ENCODE measurements at regions not wholly inside any gene's neighbourhood (a gene's known extent, or its start where the extent isn't known, plus 50 kb on each side); places are given as distances from the start of the nearest gene placed in this dataset.

DNA sequence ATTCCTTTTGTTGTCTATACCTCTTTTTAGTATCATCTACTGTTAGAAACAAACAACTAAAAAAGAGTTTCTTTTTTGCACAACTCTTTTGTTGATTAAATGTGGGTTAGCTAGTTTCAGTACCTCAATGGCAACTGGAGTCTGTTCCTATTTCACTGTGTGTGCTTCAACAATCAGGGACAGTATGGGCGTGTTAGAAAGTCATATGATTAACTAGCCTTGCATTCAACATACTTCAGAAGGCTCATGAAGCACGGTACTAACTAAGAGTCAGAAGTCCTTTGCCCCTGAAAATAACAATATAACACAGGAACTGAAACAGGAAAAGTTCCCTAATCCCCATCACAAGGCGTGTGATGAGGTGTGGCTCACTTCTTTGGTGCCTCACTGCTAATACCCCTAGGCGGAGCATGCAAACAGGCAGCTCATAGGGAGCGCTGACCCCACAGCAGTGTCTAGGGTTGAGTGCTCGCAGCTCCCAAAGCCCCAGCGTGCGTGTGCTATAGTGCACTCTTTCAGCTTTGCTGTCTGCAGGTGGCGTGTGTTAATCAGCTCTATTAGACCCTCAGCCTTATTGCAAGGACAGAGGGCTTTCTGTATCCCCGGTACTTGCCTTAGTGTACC lies 203.1 kb upstream of the NDST3 start:
- in situ Hi-C loops (cut with HindIII; ENCODE audit: low pct_unique_long_range_greater_than_20kb, low sequenced_read_pairs) = no loop called here
- no peak for TF ChIP-seq JUND (IDR thresholded peaks at IDR 0.05; ENCODE audit: low read depth)
- no peak for DNase-seq (ENCODE audit: low read depth in 1 of 2, low spot score in 1 of 2)

DNA sequence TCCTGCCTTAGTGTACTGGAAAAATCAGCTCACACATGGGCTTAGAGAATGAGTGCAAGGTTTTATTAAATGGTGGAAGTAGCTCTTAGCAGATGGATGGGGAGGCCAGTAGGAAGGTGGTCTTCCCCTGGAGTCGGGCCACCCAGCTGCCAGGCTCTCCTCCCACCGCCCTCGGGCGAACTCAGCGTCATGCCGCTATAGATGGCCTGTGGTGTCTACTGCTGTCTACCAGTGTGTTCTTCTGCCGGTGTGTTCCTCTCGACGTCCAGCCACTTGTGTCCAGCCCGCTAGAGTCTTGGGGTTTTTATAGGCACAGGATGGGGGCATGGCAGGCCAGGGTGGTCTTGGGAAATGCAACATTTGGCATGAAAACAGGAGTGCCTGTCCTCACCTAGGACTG lies 198.7 kb upstream of the NDST3 start:
- in situ Hi-C loops (cut with HindIII; ENCODE audit: low pct_unique_long_range_greater_than_20kb, low sequenced_read_pairs) = no loop called here
- no peak for DNase-seq (ENCODE audit: low read depth in 1 of 2, low spot score in 1 of 2)
- TF ChIP-seq JUND (IDR thresholded peaks at IDR 0.05; ENCODE audit: low read depth) = no peak

DNA sequence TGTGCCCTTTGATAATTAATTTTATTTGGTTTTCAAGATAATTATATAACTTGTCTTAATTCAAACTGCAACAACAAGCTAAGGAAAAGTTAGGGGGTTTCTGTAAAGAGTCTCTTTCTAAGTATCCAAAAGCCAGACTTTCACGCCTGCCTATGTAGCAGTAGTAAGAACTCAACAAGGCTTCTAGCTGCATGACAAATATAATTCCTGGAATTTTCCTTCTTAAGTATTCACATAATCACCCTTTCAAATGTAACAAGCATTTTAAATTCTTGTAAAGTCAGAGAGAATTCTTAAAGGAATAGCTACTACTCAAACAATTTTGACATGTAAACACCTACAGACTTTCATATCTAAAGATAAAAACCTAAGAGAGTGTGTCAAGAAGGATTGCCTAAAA lies 189.7 kb upstream of the NDST3 start:
- no peak for DNase-seq (ENCODE audit: low read depth in 1 of 2, low spot score in 1 of 2)
- TF ChIP-seq JUND (IDR thresholded peaks at IDR 0.05; ENCODE audit: low read depth) = no peak
- in situ Hi-C loops (cut with HindIII; ENCODE audit: low pct_unique_long_range_greater_than_20kb, low sequenced_read_pairs) = no loop called here

DNA sequence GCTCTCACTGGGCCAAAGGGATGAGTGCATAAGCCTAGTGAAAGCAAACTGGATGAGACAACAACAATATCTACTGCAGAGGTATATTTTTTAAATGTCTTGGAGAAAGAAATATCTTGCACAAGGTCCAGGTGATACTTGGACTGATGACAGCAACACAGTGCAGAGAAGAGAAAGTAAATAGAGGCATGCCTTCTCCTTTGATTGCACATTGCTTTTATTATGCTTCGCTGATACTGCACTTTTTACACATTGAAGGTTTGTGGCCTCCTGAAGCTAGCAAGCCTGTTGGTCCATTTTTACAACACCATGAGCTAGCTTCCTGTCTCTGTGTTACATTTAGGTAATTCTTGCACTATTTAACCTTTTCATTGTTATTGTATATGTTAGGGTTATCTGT lies 189.0 kb upstream of the NDST3 start:
- DNase-seq (ENCODE audit: low read depth in 1 of 2, low spot score in 1 of 2) = no peak
- in situ Hi-C loops (cut with HindIII; ENCODE audit: low pct_unique_long_range_greater_than_20kb, low sequenced_read_pairs) = no loop called here
- TF ChIP-seq JUND (IDR thresholded peaks at IDR 0.05; ENCODE audit: low read depth) = no peak

DNA sequence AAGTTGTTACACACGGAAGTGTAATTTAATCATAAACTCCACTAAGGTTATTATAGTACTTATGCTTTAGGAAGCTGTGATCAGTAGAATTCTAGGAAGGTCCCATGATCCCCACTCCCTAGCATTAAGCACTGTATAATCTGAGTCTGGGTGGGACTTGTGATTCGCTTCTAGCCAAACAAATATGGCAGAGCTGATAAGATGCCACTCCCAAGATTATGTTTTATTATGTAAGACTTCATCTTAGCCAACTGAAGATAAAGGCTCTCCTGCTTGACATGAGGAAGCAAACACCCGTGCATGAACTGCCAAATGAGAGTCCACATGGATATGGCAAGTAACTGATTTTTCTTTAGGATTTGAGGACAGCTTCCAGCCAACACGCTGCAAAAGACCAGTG lies 186.4 kb upstream of the NDST3 start:
- in situ Hi-C loops (cut with HindIII; ENCODE audit: low pct_unique_long_range_greater_than_20kb, low sequenced_read_pairs) = no loop called here

DNA sequence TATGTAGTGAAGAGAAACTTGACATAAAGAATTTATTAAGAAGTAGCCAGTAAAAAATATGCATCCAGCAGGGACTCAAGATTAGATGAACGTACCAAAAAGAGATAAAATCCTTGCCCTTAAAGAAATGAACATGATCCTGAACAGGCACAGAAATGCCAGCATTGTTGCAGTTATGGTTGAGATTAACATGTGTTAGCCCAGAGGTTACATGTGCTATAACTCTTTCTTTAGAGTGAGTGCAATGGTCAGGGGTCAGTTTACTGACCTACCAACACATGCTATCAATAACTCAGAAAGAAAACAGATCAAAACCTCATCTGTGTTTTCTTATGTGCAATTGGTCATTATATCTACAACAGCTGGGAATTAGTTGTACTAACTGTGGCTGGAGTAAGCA lies 166.1 kb upstream of the NDST3 start:
- no peak for TF ChIP-seq JUND (IDR thresholded peaks at IDR 0.05; ENCODE audit: low read depth)
- in situ Hi-C loops (cut with HindIII; ENCODE audit: low pct_unique_long_range_greater_than_20kb, low sequenced_read_pairs) = no loop called here

More for the DNA sequence above, 186.4 kb upstream of the NDST3 start:
- no peak for DNase-seq (ENCODE audit: low read depth in 1 of 2, low spot score in 1 of 2)
- TF ChIP-seq JUND (IDR thresholded peaks at IDR 0.05; ENCODE audit: low read depth) = no peak

DNA sequence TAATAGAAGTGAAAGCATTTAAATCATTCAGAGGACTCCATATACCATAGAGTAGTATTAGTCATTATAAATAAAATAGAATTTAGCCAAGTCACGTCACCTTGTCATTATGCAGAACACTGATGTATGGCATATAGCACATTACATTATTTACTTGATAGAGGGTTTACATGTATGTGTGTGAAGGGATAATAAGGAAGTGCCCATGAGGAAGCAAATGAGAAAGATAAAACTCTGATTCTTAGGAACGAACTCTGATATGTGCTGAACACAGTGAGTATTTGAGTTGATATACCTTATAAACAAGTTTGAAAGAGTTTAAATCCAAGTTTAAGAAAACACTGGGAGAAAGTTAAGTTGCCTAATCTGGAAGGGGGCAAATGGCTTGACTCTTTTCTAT lies 160.5 kb upstream of the NDST3 start:
- in situ Hi-C loops (cut with HindIII; ENCODE audit: low pct_unique_long_range_greater_than_20kb, low sequenced_read_pairs) = no loop called here
- no peak for TF ChIP-seq JUND (IDR thresholded peaks at IDR 0.05; ENCODE audit: low read depth)
- DNase-seq (ENCODE audit: low read depth in 1 of 2, low spot score in 1 of 2) = no peak

More for the DNA sequence above, 166.1 kb upstream of the NDST3 start:
- DNase-seq (ENCODE audit: low read depth in 1 of 2, low spot score in 1 of 2) = no peak

DNA sequence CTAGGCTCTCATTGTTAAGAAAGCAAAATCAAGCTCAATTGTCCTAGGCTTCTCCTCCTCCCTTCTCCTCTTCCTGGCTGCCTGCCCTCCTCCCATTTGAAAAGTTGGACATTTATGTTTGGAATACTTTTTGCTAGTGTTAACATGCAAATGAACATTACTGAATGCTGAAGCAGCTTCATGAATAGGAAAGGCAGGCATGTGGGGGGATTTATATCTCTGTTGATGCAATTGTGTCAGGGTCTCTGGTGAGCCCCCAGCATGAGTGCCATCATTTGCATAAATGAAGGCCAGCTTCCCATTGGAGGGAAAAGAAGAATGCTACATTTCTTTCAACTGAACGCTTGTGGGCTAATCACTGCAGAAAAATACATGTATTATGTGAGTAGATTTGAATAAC lies 160.1 kb upstream of the NDST3 start:
- in situ Hi-C loops (cut with HindIII; ENCODE audit: low pct_unique_long_range_greater_than_20kb, low sequenced_read_pairs) = no loop called here
- no peak for TF ChIP-seq JUND (IDR thresholded peaks at IDR 0.05; ENCODE audit: low read depth)

DNA sequence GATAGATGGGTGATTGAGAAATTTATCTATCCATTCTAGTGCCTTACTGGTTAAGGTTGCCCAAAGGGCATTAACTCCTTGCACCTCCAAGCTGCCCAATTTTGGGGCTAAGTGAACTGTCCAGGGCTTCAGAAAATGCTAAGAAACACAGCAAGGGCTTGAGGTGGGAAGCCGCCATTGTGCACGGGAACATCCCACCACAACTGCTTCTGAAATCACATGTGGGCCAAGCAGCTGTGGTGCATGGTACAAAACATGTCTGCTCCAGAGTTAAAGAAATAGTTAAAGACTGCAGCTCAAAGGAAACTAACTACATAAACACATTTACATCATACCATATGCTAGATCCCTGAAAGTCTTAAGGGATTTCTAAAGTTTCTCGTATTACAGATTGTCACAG lies 144.3 kb upstream of the NDST3 start:
- in situ Hi-C loops (cut with HindIII; ENCODE audit: low pct_unique_long_range_greater_than_20kb, low sequenced_read_pairs) = no loop called here
- no peak for TF ChIP-seq JUND (IDR thresholded peaks at IDR 0.05; ENCODE audit: low read depth)
- DNase-seq (ENCODE audit: low read depth in 1 of 2, low spot score in 1 of 2) = no peak

More for the DNA sequence above, 160.1 kb upstream of the NDST3 start:
- no peak for DNase-seq (ENCODE audit: low read depth in 1 of 2, low spot score in 1 of 2)

DNA sequence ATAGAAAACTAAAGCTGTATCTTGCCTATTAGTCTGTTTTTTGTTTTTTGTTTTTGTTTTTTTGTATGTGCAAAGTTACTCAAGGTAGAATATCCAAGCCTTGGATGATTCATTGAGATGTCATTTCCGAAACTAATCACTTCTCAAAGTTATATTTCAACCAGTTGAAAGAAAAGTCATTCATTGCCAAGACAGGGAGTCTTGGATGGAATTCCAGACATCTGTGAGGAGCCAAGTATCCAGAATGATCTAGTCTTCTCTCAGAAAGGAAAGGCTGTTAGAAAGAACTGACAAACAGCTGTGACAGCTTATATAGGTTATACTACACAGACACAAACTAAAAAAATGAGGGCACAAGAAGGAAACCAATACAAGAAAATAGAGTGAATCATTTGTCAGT lies 141.1 kb upstream of the NDST3 start:
- DNase-seq (ENCODE audit: low read depth in 1 of 2, low spot score in 1 of 2) = no peak
- no peak for TF ChIP-seq JUND (IDR thresholded peaks at IDR 0.05; ENCODE audit: low read depth)
- in situ Hi-C loops (cut with HindIII; ENCODE audit: low pct_unique_long_range_greater_than_20kb, low sequenced_read_pairs) = no loop called here

DNA sequence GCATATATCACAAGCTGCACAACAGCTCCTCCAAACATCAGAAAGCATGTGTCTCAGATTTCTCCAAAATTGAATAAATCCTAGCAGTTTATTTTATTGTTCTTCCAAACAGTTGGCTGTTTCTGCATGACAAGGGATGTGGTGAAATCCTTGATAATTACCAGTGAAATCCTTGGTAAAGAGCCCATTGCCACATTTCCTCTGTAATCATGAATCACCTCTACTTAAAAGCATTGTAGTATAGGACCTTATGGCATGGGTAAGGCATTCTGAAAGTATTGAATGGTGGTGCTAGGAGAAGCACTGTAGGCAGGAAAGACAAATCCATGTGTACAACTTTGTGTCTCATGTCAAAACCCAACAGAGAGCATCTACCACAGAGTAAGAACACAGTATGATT lies 135.8 kb upstream of the NDST3 start:
- in situ Hi-C loops (cut with HindIII; ENCODE audit: low pct_unique_long_range_greater_than_20kb, low sequenced_read_pairs) = no loop called here
- no peak for TF ChIP-seq JUND (IDR thresholded peaks at IDR 0.05; ENCODE audit: low read depth)
- no peak for DNase-seq (ENCODE audit: low read depth in 1 of 2, low spot score in 1 of 2)

DNA sequence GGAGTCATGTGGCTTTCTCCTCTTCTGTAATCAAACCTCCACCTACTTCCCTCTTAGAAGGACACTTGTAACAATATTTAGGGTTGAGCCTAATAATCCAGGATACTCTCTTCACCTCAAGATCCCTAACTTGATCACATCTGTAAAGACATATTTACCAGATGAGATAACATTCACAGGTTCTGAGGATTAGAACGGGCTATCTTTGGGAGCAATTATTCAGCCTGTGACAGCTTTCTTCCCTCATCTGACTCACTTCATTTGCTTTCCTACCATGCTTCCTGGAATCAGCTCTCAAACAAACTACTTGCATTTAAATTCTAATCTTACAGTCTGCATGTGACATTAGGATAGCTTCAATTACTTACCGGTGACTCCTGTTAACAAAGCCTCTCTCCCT lies 133.5 kb upstream of the NDST3 start:
- no peak for DNase-seq (ENCODE audit: low read depth in 1 of 2, low spot score in 1 of 2)
- in situ Hi-C loops (cut with HindIII; ENCODE audit: low pct_unique_long_range_greater_than_20kb, low sequenced_read_pairs) = no loop called here
- no peak for TF ChIP-seq JUND (IDR thresholded peaks at IDR 0.05; ENCODE audit: low read depth)

DNA sequence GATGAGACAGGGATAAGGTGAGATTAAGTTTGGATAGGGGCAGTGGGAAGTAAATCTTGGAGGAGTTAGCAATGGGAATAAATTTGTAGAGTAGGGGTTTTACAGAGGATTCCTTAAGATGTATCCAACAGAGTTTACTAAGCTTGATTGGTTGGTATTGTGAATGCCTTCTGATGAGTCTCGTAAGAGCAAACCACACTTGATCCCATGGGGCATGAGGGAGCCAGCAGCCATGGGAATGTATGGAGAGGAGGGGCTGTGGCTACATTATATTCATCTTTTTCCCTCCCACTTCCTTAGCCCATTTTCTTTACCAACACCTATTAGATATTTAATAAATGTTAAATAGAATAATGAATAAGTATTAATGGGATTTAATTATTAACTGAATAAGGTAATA lies 126.6 kb upstream of the NDST3 start:
- no peak for TF ChIP-seq JUND (IDR thresholded peaks at IDR 0.05; ENCODE audit: low read depth)
- DNase-seq (ENCODE audit: low read depth in 1 of 2, low spot score in 1 of 2) = no peak
- in situ Hi-C loops (cut with HindIII; ENCODE audit: low pct_unique_long_range_greater_than_20kb, low sequenced_read_pairs) = no loop called here
